OCI-LY1 (cell line): ENCODE measurements at regions not wholly inside any gene's neighbourhood (a gene's known extent, or its start where the extent isn't known, plus 50 kb on each side); places are given as distances from the start of the nearest gene placed in this dataset.

Experiments used
- H2AFZ ChIP-seq: fragments of 200-600 bp; sonication (generic), shearing (Covaris generic); 2 replicates; pipeline ENCODE4 v1.6.0; 2014; ENCODE audit warnings: antibody characterized with exemption, mild to moderate bottlenecking, low read length
- H3F3A ChIP-seq: fragments of 200-600 bp; sonication (generic), shearing (Covaris generic); 2 replicates; pipeline ENCODE4 v1.6.0; 2014; ENCODE audit warnings: mild to moderate bottlenecking, antibody characterized with exemption, low read length, moderate library complexity; ENCODE audit not compliant: insufficient read depth
- H3K27ac ChIP-seq: fragments of 200-600 bp; sonication (generic); 2 replicates; pipeline ENCODE4 v1.5.1; 2014; ENCODE audit warnings: low read length, mixed run types, mild to moderate bottlenecking, low read depth; ENCODE audit not compliant: poor library complexity, severe bottlenecking
- H3K27me3 ChIP-seq: fragments of 200-600 bp; sonication (generic); 2 replicates; pipeline ENCODE4 v1.6.0; 2014; ENCODE audit warnings: antibody characterized with exemption, mild to moderate bottlenecking, low read length, moderate library complexity; ENCODE audit not compliant: insufficient read depth
- H3K36me3 ChIP-seq: fragments of 200-600 bp; sonication (generic); 2 replicates; pipeline ENCODE4 v1.6.1; 2014; ENCODE audit warnings: mild to moderate bottlenecking, antibody characterized with exemption, low read length, moderate library complexity, mixed read lengths; ENCODE audit not compliant: insufficient read depth
- H3K4me1 ChIP-seq: fragments of 200-600 bp; sonication (generic); 2 replicates; pipeline ENCODE4 v1.5.1; 2014; ENCODE audit warnings: mild to moderate bottlenecking, low read length, moderate library complexity; ENCODE audit not compliant: insufficient read depth, severe bottlenecking
- H3K4me2 ChIP-seq: fragments of 200-600 bp; sonication (generic), shearing (Covaris generic); 2 replicates; pipeline ENCODE4 v1.6.1; 2014; ENCODE audit warnings: low read length
- H3K4me3 ChIP-seq: fragments of 200-600 bp; sonication (generic); 2 replicates; pipeline ENCODE4 v1.5.1; 2014; ENCODE audit warnings: low read length, low read depth, mild to moderate bottlenecking, mixed read lengths; ENCODE audit not compliant: poor library complexity, severe bottlenecking
- H3K79me2 ChIP-seq: fragments of 200-600 bp; shearing (Covaris generic); 2 replicates; pipeline ENCODE4 v1.6.1; 2016; ENCODE audit warnings: mixed run types, low read length, mixed read lengths; ENCODE audit not compliant: insufficient read depth
- H3K9ac ChIP-seq: fragments of 200-600 bp; sonication (generic), shearing (Covaris generic); 2 replicates; pipeline ENCODE4 v1.6.1; 2014; ENCODE audit warnings: mild to moderate bottlenecking, low read length, mixed read lengths
- H3K9me2 ChIP-seq: fragments of 200-600 bp; sonication (generic), shearing (Covaris generic); 2 replicates; pipeline ENCODE4 v1.6.1; 2014; ENCODE audit warnings: low read depth, mild to moderate bottlenecking, low read length, mixed read lengths
- H3K9me3 ChIP-seq: fragments of 200-600 bp; shearing (Covaris generic); 2 replicates; pipeline ENCODE4 v1.6.1; 2014; ENCODE audit warnings: low read length, mixed read lengths
- H4K20me1 ChIP-seq: fragments of 200-600 bp; sonication (generic), shearing (Covaris generic); 2 replicates; pipeline ENCODE4 v1.6.0; 2016; ENCODE audit warnings: mild to moderate bottlenecking, low read length; ENCODE audit not compliant: insufficient read depth
- EZH2 ChIP-seq: fragments of 200-600 bp; sonication (generic), shearing (Covaris generic); IDR thresholded peaks from 2 replicates; pipeline ENCODE4 v1.8.0; 2017; ENCODE audit warnings: borderline replicate concordance, mixed run types, mild to moderate bottlenecking, antibody characterized with exemption, low read length, moderate library complexity, mixed read lengths
- TF ChIP-seq, protein P1 (sequence below): fragments of 200-600 bp; sonication (generic), shearing (Covaris generic); IDR thresholded peaks from 2 replicates; pipeline ENCODE4 v1.5.1; 2017; ENCODE audit warnings: mild to moderate bottlenecking, antibody characterized with exemption, low read length, moderate library complexity, mixed read lengths

DNA sequence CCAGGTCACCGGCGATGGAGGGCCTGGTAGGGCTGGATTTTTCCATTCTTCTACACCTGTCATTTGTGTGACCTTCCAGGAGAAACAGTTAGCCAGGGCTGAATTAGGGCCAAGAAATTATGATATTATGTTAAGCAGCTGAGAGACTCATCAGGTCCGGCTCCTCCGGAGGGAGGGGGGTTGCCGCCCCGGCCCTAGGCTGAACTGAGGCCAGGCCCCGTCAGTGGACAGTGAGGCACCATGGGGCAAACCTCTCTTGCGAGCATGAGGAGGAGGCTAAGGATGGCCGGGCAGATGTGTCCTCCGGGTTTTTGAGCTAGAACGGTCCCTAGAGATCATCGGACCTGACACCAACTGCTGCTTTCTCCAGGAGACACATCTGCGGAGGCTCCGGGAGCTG, 150.1 kb downstream of the SOX11 start:
- no peaks in the 10 kb centered on the region for H3K4me1 ChIP-seq

DNA sequence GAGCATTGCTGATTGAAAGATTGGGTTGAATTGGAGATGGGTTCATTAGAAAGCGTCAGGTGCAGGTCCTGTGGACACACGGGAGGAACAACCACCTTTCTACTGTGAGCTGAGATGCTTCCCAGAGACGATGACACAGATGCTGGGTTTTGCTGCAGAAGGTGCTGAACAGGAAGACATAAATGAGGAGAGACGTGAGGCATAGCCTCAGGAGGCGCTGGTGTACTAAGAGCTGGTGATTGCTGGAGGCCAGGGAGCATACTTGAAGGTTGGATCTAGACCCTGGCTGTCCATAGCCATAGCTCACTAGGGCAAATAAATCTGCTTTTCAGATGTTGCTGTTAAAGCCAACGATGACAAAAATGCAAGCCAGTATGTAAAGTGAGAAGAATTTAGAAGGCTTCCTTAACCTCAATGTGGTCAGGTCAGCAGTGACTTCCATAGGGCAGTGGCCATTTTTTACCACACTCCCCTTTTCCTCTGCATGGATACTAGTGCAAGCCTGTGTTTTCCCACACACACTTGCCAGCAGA, 153.7 kb downstream of the SOX11 start:
- no peak overlapping the region for H3K4me3 ChIP-seq
- H3K9me2 ChIP-seq = no peaks in the 10 kb centered on the region
- H3K4me1 ChIP-seq = no peaks in the 10 kb centered on the region
- no peaks in the 10 kb centered on the region for H4K20me1 ChIP-seq
- H3K9ac ChIP-seq = no peak overlapping the region
- H3K9me3 ChIP-seq = no peaks in the 10 kb centered on the region
- peaks cover 3% of the 10 kb centered on the region; the same call in 1 of the 2 replicates for H3K27me3 ChIP-seq
- H3K79me2 ChIP-seq = no peaks in the 10 kb centered on the region
- H3K27ac ChIP-seq = no peak overlapping the region
- no peak for TF ChIP-seq EZH2
- TF ChIP-seq, protein P1, sequence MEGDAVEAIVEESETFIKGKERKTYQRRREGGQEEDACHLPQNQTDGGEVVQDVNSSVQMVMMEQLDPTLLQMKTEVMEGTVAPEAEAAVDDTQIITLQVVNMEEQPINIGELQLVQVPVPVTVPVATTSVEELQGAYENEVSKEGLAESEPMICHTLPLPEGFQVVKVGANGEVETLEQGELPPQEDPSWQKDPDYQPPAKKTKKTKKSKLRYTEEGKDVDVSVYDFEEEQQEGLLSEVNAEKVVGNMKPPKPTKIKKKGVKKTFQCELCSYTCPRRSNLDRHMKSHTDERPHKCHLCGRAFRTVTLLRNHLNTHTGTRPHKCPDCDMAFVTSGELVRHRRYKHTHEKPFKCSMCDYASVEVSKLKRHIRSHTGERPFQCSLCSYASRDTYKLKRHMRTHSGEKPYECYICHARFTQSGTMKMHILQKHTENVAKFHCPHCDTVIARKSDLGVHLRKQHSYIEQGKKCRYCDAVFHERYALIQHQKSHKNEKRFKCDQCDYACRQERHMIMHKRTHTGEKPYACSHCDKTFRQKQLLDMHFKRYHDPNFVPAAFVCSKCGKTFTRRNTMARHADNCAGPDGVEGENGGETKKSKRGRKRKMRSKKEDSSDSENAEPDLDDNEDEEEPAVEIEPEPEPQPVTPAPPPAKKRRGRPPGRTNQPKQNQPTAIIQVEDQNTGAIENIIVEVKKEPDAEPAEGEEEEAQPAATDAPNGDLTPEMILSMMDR = peak; percentile 42; the same call in 1 of the 2 replicates
- H3K36me3 ChIP-seq = no peaks in the 10 kb centered on the region
- no peak overlapping the region for H2AFZ ChIP-seq
- no peaks in the 10 kb centered on the region for H3F3A ChIP-seq
- H3K4me2 ChIP-seq = no peak overlapping the region

More for the DNA sequence above, 150.1 kb downstream of the SOX11 start:
- Histone ChIP-seq H3K79me2 (no peaks in the 10 kb centered on the region), H3K9me2 (no peaks in the 10 kb centered on the region), H3K27me3 (peaks cover 3% of the 10 kb centered on the region; the same call in 1 of the 2 replicates), H3K36me3 (no peaks in the 10 kb centered on the region), H4K20me1 (no peaks in the 10 kb centered on the region), H3K9ac (no peak overlapping the region), H3F3A (no peaks in the 10 kb centered on the region), H3K27ac (no peak overlapping the region), H3K4me3 (no peak overlapping the region), H3K4me2 (no peak overlapping the region), H2AFZ (no peak overlapping the region), H3K9me3 (no peaks in the 10 kb centered on the region)
- TF ChIP-seq EZH2 = no peak
- TF ChIP-seq, protein P1 = no peak

DNA sequence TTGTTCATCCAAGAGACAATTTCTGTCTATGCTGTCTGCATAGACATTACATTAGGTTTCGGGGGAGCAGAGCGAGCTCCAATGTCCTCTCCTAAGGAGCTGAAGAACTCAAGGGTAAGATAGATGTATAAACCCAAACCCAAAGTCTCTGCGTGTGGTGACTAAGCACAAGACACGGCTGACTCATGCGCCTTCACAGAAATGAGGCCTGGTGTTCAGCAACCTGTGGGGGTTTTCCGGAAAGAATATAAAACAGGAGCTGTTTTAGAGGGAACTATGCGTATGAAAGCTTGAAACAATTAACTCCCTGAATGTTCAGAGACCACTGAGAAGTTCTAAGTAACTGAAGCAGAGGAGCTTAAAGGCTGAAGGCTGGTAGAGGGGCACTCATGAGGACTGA, 154.7 kb downstream of the SOX11 start:
- H3K27me3 ChIP-seq = peaks cover 3% of the 10 kb centered on the region; the same call in 1 of the 2 replicates
- no peak overlapping the region for H3K27ac ChIP-seq
- no peaks in the 10 kb centered on the region for H3K36me3 ChIP-seq

More for the DNA sequence above, 154.7 kb downstream of the SOX11 start:
- TF ChIP-seq, protein P1 = no peak
- no peak for TF ChIP-seq EZH2
- no peak overlapping the region for H2AFZ ChIP-seq
- no peak overlapping the region for H3K4me3 ChIP-seq
- H3K9ac ChIP-seq = no peak overlapping the region
- H3K9me3 ChIP-seq = no peaks in the 10 kb centered on the region
- H3K4me2 ChIP-seq = no peak overlapping the region
- no peaks in the 10 kb centered on the region for H3F3A ChIP-seq
- H3K4me1 ChIP-seq = no peaks in the 10 kb centered on the region
- H3K9me2 ChIP-seq = no peaks in the 10 kb centered on the region
- no peaks in the 10 kb centered on the region for H3K79me2 ChIP-seq
- H4K20me1 ChIP-seq = no peaks in the 10 kb centered on the region
